ENCODE measurements at regions not wholly inside any gene's neighbourhood (a gene's known extent, or its start where the extent isn't known, plus 50 kb on each side); places are given as distances from the start of the nearest gene placed in this dataset.
"Not testable (repeated sequence)": the region's sequence is repeated elsewhere in the genome, so short reads cannot be mapped to it uniquely, and the experiment has no call there.

- no peak for DNase-seq
Observed at GRCh38 chr2:125745514-125745913, 910.4 kb upstream of the GYPC start.

- no peak for DNase-seq
Observed at GRCh38 chr2:125746321-125747164, 909.4 kb upstream of the GYPC start.

GRCh38 chr2:125747165-125747425 lies 908.9 kb upstream of the GYPC start:
- no peak for DNase-seq

- DNase-seq, result no peak
Observed at GRCh38 chr2:125756431-125756830, 899.5 kb upstream of the GYPC start.

GRCh38 chr2:125796784-125797183 lies 859.2 kb upstream of the GYPC start:
- no peak for DNase-seq

GRCh38 chr2:125797192-125797591 lies 858.8 kb upstream of the GYPC start:
- DNase-seq, result no peak

- DNase-seq, result no peak
Observed at GRCh38 chr2:125822746-125823145, 833.2 kb upstream of the GYPC start.

- not testable (repeated sequence) for DNase-seq
Observed at GRCh38 chr2:125825781-125826180, 830.2 kb upstream of the GYPC start.

- no peak for DNase-seq
Observed at GRCh38 chr2:125837128-125837527, 818.8 kb upstream of the GYPC start.

- DNase-seq, result no peak
Observed at GRCh38 chr2:125837611-125838010, 818.3 kb upstream of the GYPC start.

- no peak for DNase-seq
Observed at GRCh38 chr2:125839945-125840344, 816.0 kb upstream of the GYPC start.

GRCh38 chr2:125842041-125842440 lies 813.9 kb upstream of the GYPC start:
- no peak for DNase-seq

- DNase-seq, result no peak
Observed at GRCh38 chr2:125850541-125850940, 805.4 kb upstream of the GYPC start.

- DNase-seq, result no peak
Observed at GRCh38 chr2:125852364-125852763, 803.6 kb upstream of the GYPC start.

GRCh38 chr2:125853626-125854025 lies 802.3 kb upstream of the GYPC start:
- no peak for DNase-seq

- DNase-seq, result no peak
Observed at GRCh38 chr2:125855204-125855603, 800.8 kb upstream of the GYPC start.

GRCh38 chr2:125857971-125858794 lies 797.8 kb upstream of the GYPC start:
- no peak for DNase-seq

- no peak for DNase-seq
Observed at GRCh38 chr2:125861461-125861860, 794.5 kb upstream of the GYPC start.

GRCh38 chr2:125867908-125868307 lies 788.0 kb upstream of the GYPC start:
- no peak for DNase-seq

- DNase-seq, result no peak
Observed at GRCh38 chr2:125870264-125870663, 785.7 kb upstream of the GYPC start.

- no peak for DNase-seq
Observed at GRCh38 chr2:125870746-125871145, 785.2 kb upstream of the GYPC start.

GRCh38 chr2:125874564-125874963 lies 781.4 kb upstream of the GYPC start:
- no peak for DNase-seq

GRCh38 chr2:125885340-125885739 lies 770.6 kb upstream of the GYPC start:
- no peak for DNase-seq

GRCh38 chr2:125886153-125886552 lies 769.8 kb upstream of the GYPC start:
- no peak for DNase-seq

Measured in activated CD4-positive, alpha-beta T cell treated with anti-CD3 and anti-CD28 coated beads, Interleukin-2, amount 50 U/mL, for 1 hour (primary cell).